ENCODE measurements at regions not wholly inside any gene's neighbourhood (a gene's known extent, or its start where the extent isn't known, plus 50 kb on each side); places are given as distances from the start of the nearest gene placed in this dataset.
"Not testable (repeated sequence)": the region's sequence is repeated elsewhere in the genome, so short reads cannot be mapped to it uniquely, and the experiment has no call there.

- ATAC-seq (no peak), DNase-seq (ENCODE audit: missing footprints) (no peak)
- intact Hi-C loops (cut with DNase I), result no loop called here
Observed at GRCh38 chr11:33449798-33450197, 192.6 kb downstream of the HIPK3 start.

GRCh38 chr11:33448461-33449130 is 191.4 kb downstream of the HIPK3 start:
- intact Hi-C loops (cut with DNase I), result no loop called here
- no peak for DNase-seq (ENCODE audit: missing footprints)
- ATAC-seq, result no peak

GRCh38 chr11:33445761-33446161 is 188.6 kb downstream of the HIPK3 start:
- intact Hi-C loops (cut with DNase I), result no loop called here
- DNase-seq (ENCODE audit: missing footprints) (no peak), ATAC-seq (no peak)

- no peak for DNase-seq (ENCODE audit: missing footprints)
- intact Hi-C loops (cut with DNase I), result no loop called here
- no peak for ATAC-seq
Observed at GRCh38 chr11:33444835-33445594, 187.8 kb downstream of the HIPK3 start.

- DNase-seq (ENCODE audit: missing footprints) (no peak), ATAC-seq (no peak)
- intact Hi-C loops (cut with DNase I), result no loop called here
Observed at GRCh38 chr11:33443684-33444083, 186.5 kb downstream of the HIPK3 start.

- ATAC-seq (no peak), DNase-seq (ENCODE audit: missing footprints) (no peak)
- intact Hi-C loops (cut with DNase I), result no loop called here
Observed at GRCh38 chr11:33438301-33438700, 181.1 kb downstream of the HIPK3 start.

- intact Hi-C loops (cut with DNase I), result no loop called here
- DNase-seq (ENCODE audit: missing footprints) (no peak), ATAC-seq (no peak)
Observed at GRCh38 chr11:33437529-33437928, 180.3 kb downstream of the HIPK3 start.

GRCh38 chr11:33435216-33435615 is 178.0 kb downstream of the HIPK3 start:
- DNase-seq (ENCODE audit: missing footprints) (no peak), ATAC-seq (no peak)
- intact Hi-C loops (cut with DNase I), result no loop called here

- no peak for DNase-seq (ENCODE audit: missing footprints)
- no peak for ATAC-seq
- intact Hi-C loops (cut with DNase I), result no loop called here
Observed at GRCh38 chr11:33434294-33434693, 177.1 kb downstream of the HIPK3 start.

- ATAC-seq, result not testable (repeated sequence)
Observed at GRCh38 chr11:33428435-33428834, 171.3 kb downstream of the HIPK3 start.

GRCh38 chr11:33420959-33421566 is 163.9 kb downstream of the HIPK3 start:
- ATAC-seq (no peak), DNase-seq (ENCODE audit: missing footprints) (no peak)
- intact Hi-C loops (cut with DNase I), result no loop called here

More at GRCh38 chr11:33428435-33428834, 171.3 kb downstream of the HIPK3 start:
- intact Hi-C loops (cut with DNase I); DNase-seq (ENCODE audit: missing footprints): not testable (repeated sequence)

GRCh38 chr11:33419924-33420323 is 162.7 kb downstream of the HIPK3 start:
- DNase-seq (ENCODE audit: missing footprints) (no peak), ATAC-seq (no peak)
- intact Hi-C loops (cut with DNase I), result no loop called here

GRCh38 chr11:33417121-33417520 is 159.9 kb downstream of the HIPK3 start:
- ATAC-seq, result no peak
- intact Hi-C loops (cut with DNase I), result no loop called here
- no peak for DNase-seq (ENCODE audit: missing footprints)

- ATAC-seq, result no peak
- DNase-seq (ENCODE audit: missing footprints), result no peak
- intact Hi-C loops (cut with DNase I), result no loop called here
Observed at GRCh38 chr11:33413301-33413700, 156.1 kb downstream of the HIPK3 start.

GRCh38 chr11:33412241-33412640 is 155.1 kb downstream of the HIPK3 start:
- intact Hi-C loops (cut with DNase I), result no loop called here
- no peak for ATAC-seq

GRCh38 chr11:33411751-33412150 is 154.6 kb downstream of the HIPK3 start:
- intact Hi-C loops (cut with DNase I), result no loop called here
- ATAC-seq, result no peak
- no peak for DNase-seq (ENCODE audit: missing footprints)

More at GRCh38 chr11:33412241-33412640, 155.1 kb downstream of the HIPK3 start:
- no peak for DNase-seq (ENCODE audit: missing footprints)

- intact Hi-C loops (cut with DNase I), result no loop called here
- ATAC-seq, result no peak
- DNase-seq (ENCODE audit: missing footprints), result no peak
Observed at GRCh38 chr11:33410086-33410765, 153.0 kb downstream of the HIPK3 start.
